B cell (primary cell): ENCODE measurements at regions not wholly inside any gene's neighbourhood (a gene's known extent, or its start where the extent isn't known, plus 50 kb on each side); places are given as distances from the start of the nearest gene placed in this dataset.

Experiments used
- CTCF ChIP-seq: fragments of 200-600 bp; IDR thresholded peaks from one replicate; pipeline ENCODE4 v1.8.0; 2022; ENCODE audit warnings: antibody characterized with exemption, mild to moderate bottlenecking
- EZH2 ChIP-seq: IDR thresholded peaks from 2 replicates; pipeline ENCODE4 v1.6.1; 2012; ENCODE audit warnings: borderline replicate concordance, low read depth, mild to moderate bottlenecking, moderate library complexity, low read length; ENCODE audit not compliant: insufficient read depth, poor library complexity, severe bottlenecking

- TF ChIP-seq CTCF = no peak
- no peak for TF ChIP-seq EZH2
Observed at GRCh38 chr11:112661571-112661970, 299.6 kb upstream of the NCAM1 start.
